Mucosa of gallbladder (tissue), 1 donor: ENCODE measurements at regions not wholly inside any gene's neighbourhood (a gene's known extent, or its start where the extent isn't known, plus 50 kb on each side); places are given as distances from the start of the nearest gene placed in this dataset.
A peak's percentile ranks its signal among the peaks of the same experiment; 100 is the strongest.

Experiments
- DNase-seq: peaks from one replicate; pipeline ENCODE4 v3.0.0-alpha.2; 2020; ENCODE audit warnings: low spot score
- donor health status: DM: no; HTN: no; CAD: no.

- DNase-seq, result peak; percentile 11
Observed at GRCh38 chr2:44825702-44826101, 115.8 kb upstream of the SIX3 start.

- DNase-seq, result no peak
Observed at GRCh38 chr2:44826601-44827000, 114.9 kb upstream of the SIX3 start.

GRCh38 chr2:44829771-44830170, 111.7 kb upstream of the SIX3 start:
- no peak for DNase-seq

GRCh38 chr2:44833171-44834069, 108.1 kb upstream of the SIX3 start:
- DNase-seq, result no peak

- DNase-seq, result no peak
Observed at GRCh38 chr2:44834656-44835055, 106.8 kb upstream of the SIX3 start.

GRCh38 chr2:44836174-44836573, 105.3 kb upstream of the SIX3 start:
- DNase-seq, result no peak

- DNase-seq, result no peak
Observed at GRCh38 chr2:44836916-44837315, 104.6 kb upstream of the SIX3 start.

- DNase-seq, result no peak
Observed at GRCh38 chr2:44838116-44838790, 103.2 kb upstream of the SIX3 start.

GRCh38 chr2:44839370-44839769, 102.1 kb upstream of the SIX3 start:
- no peak for DNase-seq

GRCh38 chr2:44839771-44840502, 101.6 kb upstream of the SIX3 start:
- no peak for DNase-seq

- DNase-seq, result no peak
Observed at GRCh38 chr2:44840503-44840850, 101.0 kb upstream of the SIX3 start.

- DNase-seq, result no peak
Observed at GRCh38 chr2:44843086-44843485, 98.4 kb upstream of the SIX3 start.

GRCh38 chr2:44843641-44844310, 97.7 kb upstream of the SIX3 start:
- no peak for DNase-seq

- DNase-seq, result no peak
Observed at GRCh38 chr2:44844651-44845270, 96.7 kb upstream of the SIX3 start.

GRCh38 chr2:44848026-44848425, 93.5 kb upstream of the SIX3 start:
- no peak for DNase-seq

GRCh38 chr2:44850016-44850415, 91.5 kb upstream of the SIX3 start:
- no peak for DNase-seq

- DNase-seq, result no peak
Observed at GRCh38 chr2:44851518-44851917, 90.0 kb upstream of the SIX3 start.

GRCh38 chr2:44852594-44852993, 88.9 kb upstream of the SIX3 start:
- no peak for DNase-seq

- no peak for DNase-seq
Observed at GRCh38 chr2:44859337-44859736, 82.2 kb upstream of the SIX3 start.

GRCh38 chr2:44866152-44866551, 75.3 kb upstream of the SIX3 start:
- DNase-seq, result no peak

GRCh38 chr2:44869761-44870160, 71.7 kb upstream of the SIX3 start:
- no peak for DNase-seq

GRCh38 chr2:44877417-44877816, 64.1 kb upstream of the SIX3 start:
- DNase-seq, result no peak
